ENCODE measurements at regions not wholly inside any gene's neighbourhood (a gene's known extent, or its start where the extent isn't known, plus 50 kb on each side); places are given as distances from the start of the nearest gene placed in this dataset.
"Not testable (repeated sequence)": the region's sequence is repeated elsewhere in the genome, so short reads cannot be mapped to it uniquely, and the experiment has no call there.

DNA sequence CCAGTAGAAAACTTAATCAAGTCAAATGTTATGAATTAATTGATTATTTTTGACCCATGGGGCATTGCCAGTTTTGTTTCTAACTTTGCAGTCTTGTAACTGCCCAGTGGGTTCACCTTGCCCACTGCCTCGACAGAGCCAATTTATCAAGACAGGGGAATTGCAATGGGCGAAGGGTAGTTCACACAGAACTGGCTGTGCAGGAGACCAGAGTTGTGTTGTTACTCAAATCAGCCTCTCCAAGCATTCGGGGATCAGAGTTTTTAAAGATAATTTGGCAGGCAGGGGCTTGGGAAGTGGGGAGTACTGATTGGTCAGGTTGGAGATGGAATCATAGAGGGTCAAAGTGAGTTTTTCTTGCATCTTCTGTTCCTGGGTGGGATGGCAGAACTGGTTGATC lies 168.5 kb upstream of the COPS8 start:
- H3K4me3 Mint-ChIP-seq (ENCODE audit: unreplicated experiment) = no peak overlapping the region
- BruUV-seq (replicated peaks) = no TSS peak
- no peaks in the 10 kb centered on the region for H3K9me3 Mint-ChIP-seq (ENCODE audit: unreplicated experiment)
- H3K4me1 Mint-ChIP-seq (ENCODE audit: insufficient read depth, unreplicated experiment) = peaks cover 4% of the 10 kb centered on the region
- POLR2A ChIA-PET = no interaction called here
- no peaks in the 10 kb centered on the region for H3K36me3 Mint-ChIP-seq (ENCODE audit: insufficient read depth, unreplicated experiment)
- intact Hi-C loops (cut with micrococcal nuclease) = no loop called here
- peaks cover 10% of the 10 kb centered on the region for H3K27me3 Mint-ChIP-seq (ENCODE audit: insufficient read depth, unreplicated experiment)
- TF ChIP-seq, protein P1, sequence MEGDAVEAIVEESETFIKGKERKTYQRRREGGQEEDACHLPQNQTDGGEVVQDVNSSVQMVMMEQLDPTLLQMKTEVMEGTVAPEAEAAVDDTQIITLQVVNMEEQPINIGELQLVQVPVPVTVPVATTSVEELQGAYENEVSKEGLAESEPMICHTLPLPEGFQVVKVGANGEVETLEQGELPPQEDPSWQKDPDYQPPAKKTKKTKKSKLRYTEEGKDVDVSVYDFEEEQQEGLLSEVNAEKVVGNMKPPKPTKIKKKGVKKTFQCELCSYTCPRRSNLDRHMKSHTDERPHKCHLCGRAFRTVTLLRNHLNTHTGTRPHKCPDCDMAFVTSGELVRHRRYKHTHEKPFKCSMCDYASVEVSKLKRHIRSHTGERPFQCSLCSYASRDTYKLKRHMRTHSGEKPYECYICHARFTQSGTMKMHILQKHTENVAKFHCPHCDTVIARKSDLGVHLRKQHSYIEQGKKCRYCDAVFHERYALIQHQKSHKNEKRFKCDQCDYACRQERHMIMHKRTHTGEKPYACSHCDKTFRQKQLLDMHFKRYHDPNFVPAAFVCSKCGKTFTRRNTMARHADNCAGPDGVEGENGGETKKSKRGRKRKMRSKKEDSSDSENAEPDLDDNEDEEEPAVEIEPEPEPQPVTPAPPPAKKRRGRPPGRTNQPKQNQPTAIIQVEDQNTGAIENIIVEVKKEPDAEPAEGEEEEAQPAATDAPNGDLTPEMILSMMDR (IDR thresholded peaks at IDR 0.05; ENCODE audit: unreplicated experiment) = no peak
- no peak for DNase-seq (ENCODE audit: unreplicated experiment)
- CTCF ChIA-PET = no interaction called here
- H3K27ac Mint-ChIP-seq (ENCODE audit: low read depth, unreplicated experiment) = no peak overlapping the region

DNA sequence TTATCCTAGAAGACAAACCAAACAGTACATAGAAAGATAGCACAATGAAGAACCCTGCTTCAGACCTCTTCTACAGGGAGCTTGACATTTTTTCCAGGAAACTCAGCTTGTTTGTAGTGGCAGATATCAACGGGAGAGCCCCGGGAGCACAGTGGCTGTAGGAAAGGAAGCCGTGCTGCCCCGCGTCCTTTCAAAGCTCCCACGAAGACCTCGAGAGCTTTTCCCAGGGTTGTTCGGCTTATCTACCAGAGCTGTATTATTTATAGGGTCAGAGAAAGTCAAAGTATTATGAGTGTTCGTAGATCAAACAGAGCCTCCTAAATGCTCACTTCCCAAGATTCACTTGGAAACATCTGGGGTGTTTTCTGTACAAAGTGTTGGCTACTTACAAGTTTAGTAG lies 167.1 kb upstream of the COPS8 start:
- POLR2A ChIA-PET = interaction anchor here (0.5 kb wide), 1 partner anchor 27 kb away, joined by 4 read pairs; no protein-coding TSS in a partner anchor
- H3K27me3 Mint-ChIP-seq (ENCODE audit: insufficient read depth, unreplicated experiment) = no peaks in the 10 kb centered on the region
- CTCF ChIA-PET = no interaction called here
- H3K36me3 Mint-ChIP-seq (ENCODE audit: insufficient read depth, unreplicated experiment) = no peaks in the 10 kb centered on the region
- DNase-seq (ENCODE audit: unreplicated experiment) = no peak
- peaks cover 4% of the 10 kb centered on the region for H3K4me1 Mint-ChIP-seq (ENCODE audit: insufficient read depth, unreplicated experiment)
- no peaks in the 10 kb centered on the region for H3K9me3 Mint-ChIP-seq (ENCODE audit: unreplicated experiment)
- no peak overlapping the region for H3K27ac Mint-ChIP-seq (ENCODE audit: low read depth, unreplicated experiment)
- TF ChIP-seq, protein P1 (IDR thresholded peaks at IDR 0.05; ENCODE audit: unreplicated experiment) = no peak
- no TSS peak for BruUV-seq (replicated peaks)
- intact Hi-C loops (cut with micrococcal nuclease) = no loop called here
- no peak overlapping the region for H3K4me3 Mint-ChIP-seq (ENCODE audit: unreplicated experiment)

DNA sequence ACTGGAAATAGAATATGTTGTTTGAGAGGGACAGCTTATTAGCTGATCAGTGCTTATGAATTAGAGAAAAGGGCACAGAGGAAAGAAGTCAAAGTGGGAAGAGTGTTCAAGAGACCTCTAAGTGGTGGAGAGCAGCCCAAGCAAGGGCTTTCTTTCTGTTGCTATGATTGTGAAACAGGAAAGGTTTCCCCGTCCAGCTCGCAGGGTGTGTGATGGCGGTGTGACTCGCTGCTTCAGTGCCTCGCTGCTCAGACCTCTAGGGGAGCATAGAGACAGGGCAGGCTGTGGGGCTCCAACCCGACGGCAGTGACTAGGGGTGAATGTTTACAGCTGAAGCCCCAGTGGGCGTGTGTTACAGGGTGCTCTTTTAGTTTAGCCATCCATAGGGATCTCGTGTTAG lies 166.5 kb upstream of the COPS8 start:
- Mint-ChIP-seq H3K4me1 (ENCODE audit: insufficient read depth, unreplicated experiment) (peaks cover 4% of the 10 kb centered on the region), H3K27ac (ENCODE audit: low read depth, unreplicated experiment) (no peak overlapping the region), H3K27me3 (ENCODE audit: insufficient read depth, unreplicated experiment) (no peaks in the 10 kb centered on the region), H3K36me3 (ENCODE audit: insufficient read depth, unreplicated experiment) (no peaks in the 10 kb centered on the region), H3K4me3 (ENCODE audit: unreplicated experiment) (no peak overlapping the region), H3K9me3 (ENCODE audit: unreplicated experiment) (no peaks in the 10 kb centered on the region)
- peak; percentile 36 for DNase-seq (ENCODE audit: unreplicated experiment)
- no TSS peak for BruUV-seq (replicated peaks)
- intact Hi-C loops (cut with micrococcal nuclease) = no loop called here
- CTCF ChIA-PET = interaction anchor here (0.7 to 1.6 kb wide), 2 partner anchors 21 to 565 kb away, joined by 3 to 4 read pairs; no protein-coding TSS in a partner anchor
- TF ChIP-seq, protein P1 (IDR thresholded peaks at IDR 0.05; ENCODE audit: unreplicated experiment) = no peak
- POLR2A ChIA-PET = interaction anchor here (0.5 kb wide), 1 partner anchor 28 kb away, joined by 4 read pairs; no protein-coding TSS in a partner anchor

DNA sequence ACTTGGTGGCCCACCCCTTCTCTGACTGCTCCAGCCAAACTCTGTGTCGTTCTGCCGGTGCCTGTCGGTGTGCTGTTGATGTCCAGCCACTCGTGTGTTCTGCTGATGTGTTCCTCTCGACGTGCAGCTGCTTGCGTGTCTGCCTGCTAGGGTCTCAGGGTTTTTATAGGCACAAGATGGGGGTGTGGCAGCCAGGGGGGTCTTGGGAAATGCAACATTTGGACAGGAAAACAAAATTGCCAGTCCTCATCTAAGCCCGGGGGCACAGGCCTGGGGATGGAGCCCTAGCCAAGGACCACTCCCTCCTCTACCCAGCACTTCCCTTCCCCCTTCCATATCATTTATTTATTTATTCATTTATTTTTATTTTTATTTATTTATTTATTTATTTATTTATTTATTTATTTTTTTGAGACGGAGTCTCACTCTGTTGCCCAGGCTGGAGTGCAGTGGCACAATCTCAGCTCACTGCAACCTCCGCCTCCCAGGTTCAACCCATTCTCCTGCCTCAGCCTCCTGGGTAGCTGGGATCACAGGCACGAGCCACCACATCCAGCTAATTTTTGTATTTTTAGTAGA lies 165.8 kb upstream of the COPS8 start:
- intact Hi-C loops (cut with micrococcal nuclease); POLR2A ChIA-PET; H3K4me1 Mint-ChIP-seq (ENCODE audit: insufficient read depth, unreplicated experiment); H3K4me3 Mint-ChIP-seq (ENCODE audit: unreplicated experiment); H3K36me3 Mint-ChIP-seq (ENCODE audit: insufficient read depth, unreplicated experiment); BruUV-seq (replicated peaks); H3K9me3 Mint-ChIP-seq (ENCODE audit: unreplicated experiment); H3K27ac Mint-ChIP-seq (ENCODE audit: low read depth, unreplicated experiment); DNase-seq (ENCODE audit: unreplicated experiment); H3K27me3 Mint-ChIP-seq (ENCODE audit: insufficient read depth, unreplicated experiment): not testable (repeated sequence)
- CTCF ChIA-PET = interaction anchor here (0.7 to 1.6 kb wide), 2 partner anchors 20 to 566 kb away, joined by 3 to 4 read pairs; no protein-coding TSS in a partner anchor

Measured in MCF 10A (cell line).